GM18502 (cell line): ENCODE measurements at regions not wholly inside any gene's neighbourhood (a gene's known extent, or its start where the extent isn't known, plus 50 kb on each side); places are given as distances from the start of the nearest gene placed in this dataset.

Experiments used
- ATAC-seq: cut with Tn5 transposase; IDR thresholded peaks from one replicate; pipeline ENCODE4 v1.9.1; 2021; ENCODE audit warnings: mild to moderate bottlenecking; ENCODE audit not compliant: unreplicated experiment, poor library complexity

GRCh38 chr10:123443924-123444323 lies 222.2 kb upstream of the GPR26 start:
- ATAC-seq, result no peak

- ATAC-seq, result no peak
These were observed 220.8 kb upstream of the GPR26 start for GRCh38 chr10:123445261-123445775.

GRCh38 chr10:123446449-123447156 lies 219.6 kb upstream of the GPR26 start:
- ATAC-seq, result no peak

DNA sequence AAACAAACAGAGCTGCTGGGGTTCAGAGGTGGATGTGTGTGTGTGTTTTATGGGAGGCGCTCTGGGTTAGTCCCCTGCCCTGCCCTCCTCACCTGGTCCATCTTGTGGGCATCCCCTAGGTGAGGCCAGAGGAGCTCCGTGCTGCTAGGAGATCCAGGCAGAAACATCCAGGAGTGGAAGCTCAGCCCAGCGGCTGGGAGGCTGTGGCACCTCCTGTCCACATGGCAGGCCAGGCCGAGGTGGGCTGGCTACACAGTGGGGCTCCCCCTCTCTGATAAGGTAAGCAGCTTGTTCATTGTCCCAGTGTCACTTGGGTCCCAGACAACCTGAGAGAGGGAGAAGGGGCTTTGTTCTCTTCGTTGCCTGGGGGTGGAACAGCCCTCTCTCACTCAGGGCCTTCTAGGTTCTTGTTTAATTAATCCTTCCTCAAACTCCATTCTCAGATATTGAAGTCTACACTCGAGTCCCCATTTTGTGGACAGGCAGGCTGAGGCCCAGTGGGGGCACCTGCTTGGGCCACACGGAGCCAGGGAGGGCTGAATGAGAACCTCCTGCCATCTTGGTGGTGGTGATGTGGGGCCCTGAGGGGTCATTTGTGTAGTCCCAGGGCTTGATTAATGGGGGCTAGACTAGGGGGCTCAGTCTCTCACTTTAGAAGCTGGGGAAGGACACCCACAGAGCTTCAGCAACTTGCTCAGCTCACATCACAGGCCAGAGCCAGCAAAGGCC lies 216.8 kb upstream of the GPR26 start:
- ATAC-seq, result no peak

- ATAC-seq, result no peak
These were observed 215.1 kb upstream of the GPR26 start for GRCh38 chr10:123450956-123451605.

- ATAC-seq, result no peak
These were observed 214.4 kb upstream of the GPR26 start for GRCh38 chr10:123451618-123452245.

- ATAC-seq, result no peak
These were observed 211.2 kb upstream of the GPR26 start for GRCh38 chr10:123454987-123455386.

DNA sequence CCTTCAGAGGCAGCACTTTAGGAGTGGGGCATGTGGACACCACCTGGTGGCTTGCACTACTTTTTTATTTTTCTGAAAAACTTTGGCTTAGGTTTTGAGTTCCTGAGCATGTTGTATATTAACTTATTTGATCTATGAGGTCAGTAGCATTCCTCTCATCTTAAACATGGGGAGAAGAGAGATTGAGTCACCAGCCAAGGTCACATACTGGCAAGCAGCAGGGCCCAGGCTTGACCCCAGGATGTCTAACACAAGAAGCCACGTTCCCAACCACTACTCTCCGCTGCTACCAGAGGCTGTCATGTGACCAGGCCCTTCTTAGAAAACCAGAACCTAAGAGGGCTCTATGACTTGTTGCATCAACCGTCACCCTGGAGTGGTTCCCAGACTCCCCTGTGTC lies 210.3 kb upstream of the GPR26 start:
- ATAC-seq, result no peak

DNA sequence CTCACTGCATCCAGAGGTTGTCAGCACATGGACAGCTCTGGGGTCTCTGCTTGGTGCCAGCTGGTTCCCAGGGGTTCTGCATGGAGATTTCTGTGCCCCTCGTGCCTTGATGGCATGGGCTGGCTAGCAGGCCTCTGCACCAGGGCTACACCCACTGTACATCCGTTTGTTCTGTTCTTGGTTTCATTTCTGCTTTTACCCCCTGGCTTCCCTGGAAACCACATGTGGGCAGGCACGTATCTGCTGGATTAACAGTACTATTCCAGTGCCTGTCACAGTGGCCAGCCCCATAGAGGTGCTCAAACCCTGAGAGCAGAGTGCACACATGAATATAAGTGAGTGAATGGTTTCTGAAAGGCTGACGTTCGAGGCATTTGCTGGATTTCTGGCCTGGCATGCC lies 207.2 kb upstream of the GPR26 start:
- peak; percentile 63 for ATAC-seq

DNA sequence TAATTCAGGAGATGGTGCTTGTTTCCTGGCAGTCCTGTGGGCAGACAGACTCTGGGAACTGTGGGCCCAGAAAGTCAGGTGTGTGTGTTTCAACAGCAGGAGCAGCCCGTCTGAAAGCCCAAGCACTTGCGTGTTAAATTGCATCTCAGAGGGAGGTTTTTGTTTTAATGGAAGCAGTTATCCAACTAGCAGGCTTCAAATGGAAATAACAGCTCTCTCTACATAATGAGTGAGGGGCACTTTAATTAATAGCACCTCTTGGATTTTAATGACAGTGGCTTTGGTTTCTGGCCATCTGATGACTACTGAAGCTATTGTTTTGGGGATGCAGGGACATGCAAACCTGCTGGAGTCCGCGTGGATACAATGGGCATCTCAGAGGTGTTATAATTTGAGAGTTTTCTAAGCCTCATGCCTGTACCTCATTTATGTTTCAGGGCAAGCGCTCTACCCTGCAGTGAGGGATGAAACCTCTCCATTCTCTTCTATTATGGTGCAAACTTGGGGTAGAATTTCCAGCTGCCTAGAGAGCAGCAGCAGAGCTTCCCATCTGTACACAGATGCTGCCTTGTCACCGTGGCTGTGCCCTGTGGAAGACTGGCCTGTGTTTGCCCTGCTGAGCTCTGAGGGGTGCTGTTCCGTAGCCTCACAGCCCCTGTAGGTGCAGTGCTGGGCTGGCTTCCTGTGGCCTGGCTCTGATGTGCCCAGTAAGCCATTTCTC lies 206.6 kb upstream of the GPR26 start:
- no peak for ATAC-seq

DNA sequence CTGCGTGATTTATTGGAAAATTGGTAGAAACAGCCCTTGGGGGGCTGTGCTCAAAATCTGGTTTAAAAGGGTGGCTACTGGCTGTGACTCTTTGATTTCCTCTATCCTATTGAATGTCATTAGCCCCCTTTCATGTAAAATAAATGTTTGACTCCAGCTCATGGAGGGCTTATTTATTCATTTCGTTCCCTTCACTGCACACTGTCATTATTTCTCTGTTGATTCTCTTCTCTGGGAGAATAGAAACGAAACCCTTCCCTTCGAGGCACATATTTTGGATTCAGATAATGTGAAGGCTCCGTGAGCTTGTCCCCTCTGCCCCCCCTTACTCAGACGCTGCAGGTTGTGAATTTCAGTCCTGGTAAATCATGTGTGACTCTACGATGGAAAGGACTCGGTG lies 203.9 kb upstream of the GPR26 start:
- ATAC-seq, result no peak

- no peak for ATAC-seq
These were observed 203.4 kb upstream of the GPR26 start for GRCh38 chr10:123462756-123463155.

DNA sequence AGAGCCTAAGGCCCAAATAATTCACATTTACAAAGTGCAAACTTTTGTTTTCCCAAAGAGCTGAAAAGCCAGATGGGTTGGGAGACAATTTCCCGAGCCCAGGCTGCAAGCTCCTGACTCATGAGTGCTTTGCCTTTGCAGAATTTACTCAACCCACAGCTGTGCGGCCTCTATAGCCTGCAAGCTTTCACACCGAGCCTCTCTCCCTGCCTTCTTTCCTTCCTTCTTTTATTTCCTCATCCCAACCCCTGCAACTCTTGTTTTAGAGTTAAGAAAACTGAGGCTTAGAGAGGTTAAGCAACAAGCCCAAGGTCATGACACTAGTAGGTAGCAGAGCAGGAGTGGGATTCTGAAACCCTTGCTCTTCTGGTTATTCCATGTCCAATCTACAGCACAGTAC lies 203.0 kb upstream of the GPR26 start:
- no peak for ATAC-seq

GRCh38 chr10:123463698-123464097 lies 202.5 kb upstream of the GPR26 start:
- ATAC-seq, result no peak

DNA sequence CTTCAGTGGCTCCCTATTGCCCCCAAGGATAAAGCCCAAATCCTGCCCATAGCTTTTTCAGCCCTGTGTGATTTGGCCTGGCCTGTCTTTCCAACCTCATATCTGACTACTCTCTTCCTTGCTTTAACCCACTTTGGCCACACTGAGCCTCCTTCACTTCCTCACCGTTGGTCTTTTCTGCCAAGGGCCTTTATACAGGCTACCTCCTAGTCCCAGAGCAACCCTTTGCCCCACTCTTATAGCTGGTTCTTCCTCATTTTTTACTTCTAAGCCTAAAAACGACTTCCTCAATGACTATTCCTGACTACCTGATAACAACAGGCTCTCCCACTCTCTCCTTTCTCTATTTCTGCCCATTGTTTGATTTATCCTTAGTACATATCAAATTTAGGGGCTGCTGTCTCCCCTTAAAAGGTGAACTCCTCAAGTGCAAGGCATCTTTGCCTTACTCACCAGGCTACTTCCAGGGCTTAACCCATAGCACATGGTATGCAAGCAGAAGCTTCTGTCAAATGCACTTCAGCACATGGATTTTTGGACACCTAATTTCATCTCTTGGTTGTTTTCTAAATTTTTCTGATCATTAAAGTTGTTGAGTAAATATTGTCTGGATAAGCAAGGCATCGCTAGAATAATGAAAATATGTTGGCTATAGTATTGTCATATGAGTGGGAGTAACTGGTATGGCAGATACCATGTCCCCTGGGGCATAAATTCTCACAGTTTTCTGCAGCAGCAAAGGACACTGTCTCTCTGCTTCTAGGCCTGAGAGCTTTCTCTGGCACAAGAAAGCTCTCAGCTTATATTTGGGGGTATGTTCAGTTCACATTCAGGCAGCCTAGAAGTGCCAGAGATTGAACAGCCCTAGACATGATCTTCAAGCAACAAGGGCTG lies 201.5 kb upstream of the GPR26 start:
- ATAC-seq, result no peak

DNA sequence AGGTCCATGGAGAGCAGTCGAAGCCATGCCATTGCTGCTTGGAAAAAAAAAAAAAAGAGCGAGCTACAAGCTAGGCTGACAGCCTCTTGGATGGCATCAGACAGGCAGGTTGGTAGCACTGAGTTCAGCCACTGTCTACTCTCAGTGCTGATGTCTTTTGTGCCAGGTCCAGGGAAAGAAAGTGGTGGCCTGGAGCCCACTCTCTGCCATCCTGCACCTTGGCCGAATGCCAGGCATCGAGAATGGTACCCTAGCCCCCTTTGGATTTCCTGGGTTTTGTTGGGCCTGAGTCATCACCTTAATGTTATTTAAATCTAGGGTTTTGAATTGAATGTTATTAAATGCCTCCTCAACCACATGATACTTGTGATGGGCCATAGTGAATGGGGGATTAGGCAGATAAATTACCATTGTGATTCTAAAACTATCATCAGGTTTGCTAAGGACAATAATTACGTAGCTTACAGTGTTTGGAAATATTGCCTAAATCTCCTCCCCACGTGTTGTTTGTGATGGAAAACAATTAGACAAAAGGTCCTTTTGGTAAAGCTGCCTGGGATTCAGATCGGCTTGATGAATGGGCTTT lies 195.7 kb upstream of the GPR26 start:
- ATAC-seq, result no peak

DNA sequence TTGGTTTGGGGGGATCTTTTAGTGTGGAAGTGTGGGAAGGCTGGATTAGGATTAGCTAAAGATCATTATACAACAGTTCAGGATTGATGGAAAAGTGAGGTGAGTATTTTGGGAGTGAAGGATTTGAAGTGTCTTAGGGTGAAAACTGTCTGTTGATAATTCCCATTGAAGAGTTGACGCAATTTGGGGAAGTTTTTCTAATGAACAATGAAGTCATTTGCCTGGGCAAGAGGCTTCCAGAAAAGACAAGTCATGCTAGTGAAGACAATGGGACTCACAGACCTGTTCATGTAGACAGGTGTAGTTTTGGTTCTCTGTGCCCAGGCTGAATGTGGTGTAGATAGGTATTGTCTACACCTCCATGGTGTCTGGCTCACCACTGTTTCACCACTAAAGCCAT lies 194.3 kb upstream of the GPR26 start:
- ATAC-seq, result no peak

DNA sequence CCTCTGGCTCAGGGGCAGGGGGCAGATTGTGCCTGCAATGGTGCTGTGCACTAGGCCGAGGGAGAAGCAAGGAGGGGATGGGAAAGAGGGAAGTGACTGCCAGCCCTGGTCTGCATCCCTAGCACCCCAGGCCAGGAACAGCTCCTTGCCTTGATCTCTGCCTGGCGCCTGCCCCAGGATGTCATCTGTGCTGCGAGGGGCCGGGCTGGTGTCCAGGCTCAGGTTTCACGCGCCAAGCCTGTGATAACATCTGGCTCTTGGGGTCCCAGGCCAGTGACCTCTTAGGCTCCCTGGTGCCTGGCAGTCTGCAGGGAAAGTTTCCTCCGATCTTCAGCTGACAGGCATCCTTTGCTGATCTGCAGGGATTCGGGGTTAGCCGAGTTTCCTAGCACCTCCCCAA lies 193.5 kb upstream of the GPR26 start:
- ATAC-seq, result no peak

DNA sequence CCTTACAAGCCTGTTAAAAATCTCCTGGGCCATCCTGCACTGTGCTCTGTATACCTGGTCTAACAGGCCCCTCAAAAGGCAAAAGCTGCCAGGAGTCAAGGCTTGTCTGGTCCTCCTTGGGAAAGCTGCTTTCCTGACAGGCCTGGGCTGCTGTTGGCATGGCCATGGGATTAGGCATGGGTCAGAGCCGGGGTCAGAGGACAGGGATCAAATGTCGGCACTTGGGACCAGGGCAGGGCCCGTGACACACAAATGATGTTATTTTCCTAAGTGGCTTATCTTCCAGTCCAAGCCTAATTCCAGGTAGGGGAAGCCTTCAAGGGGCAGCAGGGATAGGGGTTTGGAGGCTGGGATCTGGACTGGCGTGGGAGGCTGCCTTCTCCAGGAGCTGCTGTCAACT lies 191.5 kb upstream of the GPR26 start:
- no peak for ATAC-seq
